ENCODE measurements at regions not wholly inside any gene's neighbourhood (a gene's known extent, or its start where the extent isn't known, plus 50 kb on each side); places are given as distances from the start of the nearest gene placed in this dataset.

GRCh38 chr17:5702951-5703510 is 118.7 kb upstream of the NLRP1 start:
- TF ChIP-seq CTCF (IDR thresholded peaks at IDR 0.05) = no peak
- H3K27ac ChIP-seq = no peak overlapping the region
- no peak for DNase-seq
- peaks cover 0 to 9% (median 8%) of the 10 kb centered on the region in 3 donors for H3K9me3 ChIP-seq
- H3K4me3 ChIP-seq = no peak overlapping the region
- intact Hi-C loops (cut with DNase I; ENCODE audit: low total_unique reads) = no loop called here
- peaks cover 0 to 23% of the 10 kb centered on the region in 2 donors for H3K27me3 ChIP-seq
- no peaks in the 10 kb centered on the region for H3K36me3 ChIP-seq
- H3K4me1 ChIP-seq = no peaks in the 10 kb centered on the region

GRCh38 chr17:5703736-5704135 is 119.4 kb upstream of the NLRP1 start:
- no peak for TF ChIP-seq CTCF (IDR thresholded peaks at IDR 0.05)

GRCh38 chr17:5705081-5705875 is 121.0 kb upstream of the NLRP1 start:
- intact Hi-C loops (cut with DNase I; ENCODE audit: low total_unique reads) = no loop called here
- H3K4me3 ChIP-seq = no peak overlapping the region
- DNase-seq = no peak
- no peak for TF ChIP-seq CTCF (IDR thresholded peaks at IDR 0.05)
- no peak overlapping the region for H3K27ac ChIP-seq
- H3K36me3 ChIP-seq = no peaks in the 10 kb centered on the region
- no peaks in the 10 kb centered on the region for H3K4me1 ChIP-seq
- peaks cover 0 to 10% of the 10 kb centered on the region in 2 donors for H3K27me3 ChIP-seq
- H3K9me3 ChIP-seq = peaks cover 0 to 13% (median 9%) of the 10 kb centered on the region in 3 donors

More at GRCh38 chr17:5703736-5704135, 119.4 kb upstream of the NLRP1 start:
- Histone ChIP-seq H3K27me3 (peaks cover 0 to 18% of the 10 kb centered on the region in 2 donors), H3K4me1 (no peaks in the 10 kb centered on the region), H3K4me3 (no peak overlapping the region), H3K9me3 (peaks cover 0 to 12% (median 9%) of the 10 kb centered on the region in 3 donors), H3K36me3 (no peaks in the 10 kb centered on the region), H3K27ac (no peak overlapping the region)
- intact Hi-C loops (cut with DNase I; ENCODE audit: low total_unique reads) = no loop called here
- DNase-seq = no peak

GRCh38 chr17:5705876-5706576 is 121.7 kb upstream of the NLRP1 start:
- Histone ChIP-seq H3K36me3 (no peaks in the 10 kb centered on the region), H3K9me3 (peaks cover 0 to 13% (median 9%) of the 10 kb centered on the region in 3 donors), H3K27ac (no peak overlapping the region), H3K4me1 (no peaks in the 10 kb centered on the region), H3K4me3 (no peak overlapping the region), H3K27me3 (peaks cover 0 to 9% of the 10 kb centered on the region in 2 donors)
- intact Hi-C loops (cut with DNase I; ENCODE audit: low total_unique reads) = no loop called here
- DNase-seq = no peak
- no peak for TF ChIP-seq CTCF (IDR thresholded peaks at IDR 0.05)

- peak; percentile 37 to 72 for DNase-seq
- Histone ChIP-seq H3K27ac (no peak overlapping the region), H3K4me1 (no peaks in the 10 kb centered on the region), H3K4me3 (no peak overlapping the region), H3K36me3 (no peaks in the 10 kb centered on the region), H3K27me3 (peaks cover 0 to 11% of the 10 kb centered on the region in 2 donors), H3K9me3 (peaks cover 0 to 13% (median 9%) of the 10 kb centered on the region in 3 donors)
- intact Hi-C loops (cut with DNase I; ENCODE audit: low total_unique reads) = no loop called here
- TF ChIP-seq CTCF (IDR thresholded peaks at IDR 0.05) = peak; percentile 54 to 55
Observed at GRCh38 chr17:5706577-5707210, 122.4 kb upstream of the NLRP1 start.
